Caco-2 (cell line): ENCODE measurements at regions not wholly inside any gene's neighbourhood (a gene's known extent, or its start where the extent isn't known, plus 50 kb on each side); places are given as distances from the start of the nearest gene placed in this dataset.

Source experiments
- BruUV-seq: library from RNA; stranded (reverse); fragments of 400-500 nt; replicated peaks from 2 replicates; lab custom pipeline; 2021; lab: Mats Ljungman, UMichigan
- CTCF ChIA-PET: fragments of 300-600 bp; sonication (Branson Sonifier 250); formaldehyde crosslinking; loops from one replicate; lab custom pipeline; 2022; ENCODE audit warnings: antibody characterized with exemption; lab: Charles Lee
- POLR2A ChIA-PET: fragments of 300-600 bp; sonication (Branson Sonifier 250); formaldehyde crosslinking; loops from one replicate; lab custom pipeline; 2022; ENCODE audit warnings: antibody characterized with exemption; lab: Charles Lee
- DNase-seq, 2 experiments: peaks; one replicate each; pipeline versions ENCODE4 v3.0.0 to v3.0.0-alpha.2; 2020 to 2022
- H3K27me3 ChIP-seq: replicated peaks from 2 replicates; pipeline ENCODE4 v1.6.0; 2011; ENCODE audit warnings: low read length; ENCODE audit not compliant: control insufficient read depth, insufficient read depth
- H3K36me3 ChIP-seq: 2 replicates; pipeline ENCODE4 v1.5.1; 2011; ENCODE audit warnings: low read length; ENCODE audit not compliant: control insufficient read depth, insufficient read depth
- H3K4me1 ChIP-seq: fragments of 250-450 bp; sonication (Bioruptor Pico); 2 replicates; pipeline ENCODE4 v1.5.1; 2020; ENCODE audit warnings: mild to moderate bottlenecking
- H3K4me3 ChIP-seq: 2 replicates; pipeline ENCODE4 v1.5.1; 2011; ENCODE audit warnings: low read depth, mild to moderate bottlenecking, control low read depth, low read length
- H3K9me3 ChIP-seq: fragments of 250-450 bp; sonication (Bioruptor Pico); 2 replicates; pipeline ENCODE4 v1.5.1; 2020; ENCODE audit warnings: mild to moderate bottlenecking, moderate library complexity
- H3K27ac Mint-ChIP-seq: one replicate; pipeline ENCODE4 v1.8.0; 2022; ENCODE audit warnings: mixed read lengths; ENCODE audit not compliant: unreplicated experiment
- H3K27me3 Mint-ChIP-seq: one replicate; pipeline ENCODE4 v1.8.0; 2022; ENCODE audit warnings: mixed read lengths; ENCODE audit not compliant: insufficient read depth, unreplicated experiment
- H3K36me3 Mint-ChIP-seq: one replicate; pipeline ENCODE4 v1.8.0; 2022; ENCODE audit warnings: mild to moderate bottlenecking, mixed read lengths; ENCODE audit not compliant: insufficient read depth, unreplicated experiment
- H3K4me1 Mint-ChIP-seq: one replicate; pipeline ENCODE4 v1.8.0; 2022; ENCODE audit warnings: low read depth, mixed read lengths; ENCODE audit not compliant: unreplicated experiment
- H3K4me3 Mint-ChIP-seq: one replicate; pipeline ENCODE4 v1.8.0; 2022; ENCODE audit warnings: mild to moderate bottlenecking, moderate library complexity, mixed read lengths; ENCODE audit not compliant: unreplicated experiment
- H3K9me3 Mint-ChIP-seq: one replicate; pipeline ENCODE4 v1.8.0; 2022; ENCODE audit warnings: mixed read lengths; ENCODE audit not compliant: unreplicated experiment
- intact Hi-C: fragments of 100-400 bp; cut with micrococcal nuclease; formaldehyde crosslinking; loops from one replicate; pipeline ENCODE4 v1.10.0; 2022; ENCODE audit not compliant: unreplicated experiment
- TF ChIP-seq, protein P1 (sequence below), 2 experiments: fragments of 200-600 bp in 1 of 2; IDR thresholded peaks; 1 replicate in 1 of 2; 2 replicates in 1 of 2; pipeline versions ENCODE4 v1.5.1 to v1.8.0; 2011 to 2022; ENCODE audit warnings: antibody characterized with exemption in 1 of 2, control low read depth in 1 of 2, inconsistent platforms in 1 of 2, low read depth in 1 of 2, low read length in 1 of 2, mild to moderate bottlenecking in 1 of 2, moderate library complexity in 1 of 2; ENCODE audit not compliant: insufficient read depth in 1 of 2, severe bottlenecking in 1 of 2, unreplicated experiment in 1 of 2

DNA sequence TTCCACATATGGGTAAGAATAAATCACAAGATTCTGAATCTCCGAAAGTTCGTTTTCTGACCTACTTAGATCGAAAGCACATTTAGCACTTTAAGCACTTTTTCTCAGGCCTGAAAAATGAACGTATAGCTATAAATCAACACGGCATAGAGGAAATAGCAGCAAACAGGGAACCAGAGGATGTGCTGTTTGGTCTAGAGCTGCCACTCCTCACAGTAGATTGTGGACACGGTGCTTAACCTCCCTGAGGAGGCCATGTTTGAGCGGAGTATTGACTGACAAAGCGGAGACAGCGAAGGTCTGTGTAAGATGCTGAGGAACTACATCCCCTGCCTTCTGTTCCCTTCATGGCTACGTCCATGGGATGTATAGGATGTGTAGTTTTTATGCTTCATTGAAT lies 452.8 kb upstream of the NCAM2 start:
- H3K36me3 ChIP-seq, result no peaks in the 10 kb centered on the region
- no peaks in the 10 kb centered on the region for H3K4me1 ChIP-seq
- peaks cover 7% of the 10 kb centered on the region for H3K9me3 Mint-ChIP-seq
- no peak overlapping the region for H3K27ac Mint-ChIP-seq
- no peak for DNase-seq
- no peaks in the 10 kb centered on the region for H3K27me3 Mint-ChIP-seq
- intact Hi-C loops, result no loop called here
- H3K4me1 Mint-ChIP-seq, result no peaks in the 10 kb centered on the region
- no peaks in the 10 kb centered on the region for H3K36me3 Mint-ChIP-seq
- ChIA-PET CTCF (no interaction called here), POLR2A (no interaction called here)
- H3K4me3 ChIP-seq, result no peak overlapping the region
- H3K9me3 ChIP-seq, result peaks cover 3% of the 10 kb centered on the region; the same call in 1 of the 2 replicates
- TF ChIP-seq, protein P1, sequence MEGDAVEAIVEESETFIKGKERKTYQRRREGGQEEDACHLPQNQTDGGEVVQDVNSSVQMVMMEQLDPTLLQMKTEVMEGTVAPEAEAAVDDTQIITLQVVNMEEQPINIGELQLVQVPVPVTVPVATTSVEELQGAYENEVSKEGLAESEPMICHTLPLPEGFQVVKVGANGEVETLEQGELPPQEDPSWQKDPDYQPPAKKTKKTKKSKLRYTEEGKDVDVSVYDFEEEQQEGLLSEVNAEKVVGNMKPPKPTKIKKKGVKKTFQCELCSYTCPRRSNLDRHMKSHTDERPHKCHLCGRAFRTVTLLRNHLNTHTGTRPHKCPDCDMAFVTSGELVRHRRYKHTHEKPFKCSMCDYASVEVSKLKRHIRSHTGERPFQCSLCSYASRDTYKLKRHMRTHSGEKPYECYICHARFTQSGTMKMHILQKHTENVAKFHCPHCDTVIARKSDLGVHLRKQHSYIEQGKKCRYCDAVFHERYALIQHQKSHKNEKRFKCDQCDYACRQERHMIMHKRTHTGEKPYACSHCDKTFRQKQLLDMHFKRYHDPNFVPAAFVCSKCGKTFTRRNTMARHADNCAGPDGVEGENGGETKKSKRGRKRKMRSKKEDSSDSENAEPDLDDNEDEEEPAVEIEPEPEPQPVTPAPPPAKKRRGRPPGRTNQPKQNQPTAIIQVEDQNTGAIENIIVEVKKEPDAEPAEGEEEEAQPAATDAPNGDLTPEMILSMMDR (IDR thresholded peaks at IDR 0.05; ENCODE audit: insufficient read depth in 1 of 2, low read depth in 1 of 2, low read length in 1 of 2, severe bottlenecking in 1 of 2, unreplicated experiment in 1 of 2), result no peak
- H3K27me3 ChIP-seq, result no peaks in the 10 kb centered on the region
- no TSS peak for BruUV-seq
- no peak overlapping the region for H3K4me3 Mint-ChIP-seq

DNA sequence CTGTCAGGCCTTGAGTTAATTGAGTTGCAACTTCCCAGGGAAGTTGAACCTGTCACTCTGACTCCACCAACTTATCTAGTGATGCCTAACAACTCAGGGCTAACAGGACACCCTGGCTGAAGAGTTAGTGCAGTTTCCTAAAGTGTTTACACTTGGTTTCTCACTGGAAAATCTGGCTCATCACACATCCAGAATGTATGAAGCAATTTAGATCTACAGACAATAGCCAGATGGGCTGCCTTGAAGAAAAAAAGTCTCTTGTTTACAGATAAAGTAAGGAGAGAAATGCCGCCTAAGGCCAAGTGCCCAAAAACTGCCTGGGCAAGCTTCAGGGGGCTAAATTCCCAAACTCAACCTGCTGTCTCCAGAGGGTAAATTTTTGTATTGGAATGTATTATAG lies 446.3 kb upstream of the NCAM2 start:
- peaks cover 1% of the 10 kb centered on the region; the same call in 1 of the 2 replicates for H3K9me3 ChIP-seq
- Mint-ChIP-seq H3K9me3 (peaks cover 9% of the 10 kb centered on the region), H3K4me3 (no peak overlapping the region), H3K36me3 (no peaks in the 10 kb centered on the region), H3K4me1 (no peaks in the 10 kb centered on the region), H3K27me3 (no peaks in the 10 kb centered on the region), H3K27ac (no peak overlapping the region)
- intact Hi-C loops, result no loop called here
- no peaks in the 10 kb centered on the region for H3K36me3 ChIP-seq
- no peak for DNase-seq
- TF ChIP-seq, protein P1 (IDR thresholded peaks at IDR 0.05; ENCODE audit: insufficient read depth in 1 of 2, low read depth in 1 of 2, low read length in 1 of 2, severe bottlenecking in 1 of 2, unreplicated experiment in 1 of 2), result no peak
- no peaks in the 10 kb centered on the region for H3K27me3 ChIP-seq
- BruUV-seq, result no TSS peak
- H3K4me1 ChIP-seq, result no peaks in the 10 kb centered on the region
- POLR2A ChIA-PET, result no interaction called here
- CTCF ChIA-PET, result no interaction called here
- no peak overlapping the region for H3K4me3 ChIP-seq

DNA sequence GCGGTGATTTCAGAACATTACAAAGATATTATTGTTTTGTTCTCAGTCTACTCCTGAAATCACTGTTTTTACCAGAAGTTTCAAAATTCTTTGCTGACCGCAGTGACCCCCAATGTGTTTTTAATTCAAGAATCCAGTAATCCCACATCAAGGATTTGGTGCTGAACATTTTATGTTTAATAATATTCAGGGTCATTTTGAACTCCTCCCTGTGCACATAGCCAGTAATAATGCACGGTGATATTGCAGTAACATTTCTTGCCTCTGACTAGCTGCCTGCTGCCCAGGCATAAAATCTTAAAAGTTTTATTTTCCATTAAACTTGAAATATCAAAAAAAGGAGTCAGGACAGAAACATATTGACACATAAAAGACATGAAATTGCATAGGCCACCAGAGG lies 443.4 kb upstream of the NCAM2 start:
- no peaks in the 10 kb centered on the region for H3K9me3 ChIP-seq
- no peaks in the 10 kb centered on the region for H3K27me3 ChIP-seq
- TF ChIP-seq, protein P1 (IDR thresholded peaks at IDR 0.05; ENCODE audit: insufficient read depth in 1 of 2, low read depth in 1 of 2, low read length in 1 of 2, severe bottlenecking in 1 of 2, unreplicated experiment in 1 of 2), result no peak
- no peak for DNase-seq
- no TSS peak for BruUV-seq
- H3K4me1 ChIP-seq, result no peaks in the 10 kb centered on the region
- no peaks in the 10 kb centered on the region for H3K27me3 Mint-ChIP-seq
- H3K9me3 Mint-ChIP-seq, result peaks cover 9% of the 10 kb centered on the region
- H3K4me1 Mint-ChIP-seq, result no peaks in the 10 kb centered on the region
- CTCF ChIA-PET, result no interaction called here
- POLR2A ChIA-PET, result no interaction called here
- no peak overlapping the region for H3K27ac Mint-ChIP-seq
- H3K4me3 ChIP-seq, result no peak overlapping the region
- H3K36me3 ChIP-seq, result no peaks in the 10 kb centered on the region
- H3K4me3 Mint-ChIP-seq, result no peak overlapping the region
- no peaks in the 10 kb centered on the region for H3K36me3 Mint-ChIP-seq
- intact Hi-C loops, result no loop called here
